ENCODE measurements at regions not wholly inside any gene's neighbourhood (a gene's known extent, or its start where the extent isn't known, plus 50 kb on each side); places are given as distances from the start of the nearest gene placed in this dataset.

- TF ChIP-seq CTCF (conservative IDR thresholded peaks at IDR 0.05) (no peak), EZH2 (IDR thresholded peaks at IDR 0.05; ENCODE audit: low read depth) (no peak)
These were observed 595.4 kb upstream of the GHITM start for GRCh38 chr10:83543691-83544462.
